ENCODE measurements at regions not wholly inside any gene's neighbourhood (a gene's known extent, or its start where the extent isn't known, plus 50 kb on each side); places are given as distances from the start of the nearest gene placed in this dataset.

- no peaks in the 10 kb centered on the region for H3K9me3 ChIP-seq
- no peak for TF ChIP-seq CTCF (IDR thresholded peaks at IDR 0.05)
- H3K4me1 ChIP-seq (ENCODE audit: control insufficient read depth in 1 of 2, low read depth in 2 of 2): no peaks in the 10 kb centered on the region
- ATAC-seq (ENCODE audit: insufficient number of reproducible peaks, low FRiP score, low read depth) (no peak), DNase-seq (ENCODE audit: low spot score) (no peak)
- H3K27me3 ChIP-seq (replicated peaks; ENCODE audit: insufficient read depth): no peaks in the 10 kb centered on the region
- H3K27ac ChIP-seq: no peak overlapping the region
- H3K4me3 ChIP-seq: no peak overlapping the region
- no peaks in the 10 kb centered on the region for H3K36me3 ChIP-seq
Observed at GRCh38 chr2:60368456-60368855, 185.0 kb downstream of the BCL11A start.

GRCh38 chr2:60366135-60366712 lies 187.2 kb downstream of the BCL11A start:
- no peak for ATAC-seq (ENCODE audit: insufficient number of reproducible peaks, low FRiP score, low read depth)
- H3K27me3 ChIP-seq (replicated peaks; ENCODE audit: insufficient read depth): no peaks in the 10 kb centered on the region

GRCh38 chr2:60365556-60365955 lies 187.9 kb downstream of the BCL11A start:
- Histone ChIP-seq H3K36me3 (no peaks in the 10 kb centered on the region), H3K4me1 (ENCODE audit: control insufficient read depth in 1 of 2, low read depth in 2 of 2) (no peaks in the 10 kb centered on the region), H3K27ac (no peak overlapping the region), H3K27me3 (replicated peaks; ENCODE audit: insufficient read depth) (no peaks in the 10 kb centered on the region), H3K4me3 (no peak overlapping the region), H3K9me3 (no peaks in the 10 kb centered on the region)
- no peak for TF ChIP-seq CTCF (IDR thresholded peaks at IDR 0.05)
- ATAC-seq (ENCODE audit: insufficient number of reproducible peaks, low FRiP score, low read depth): no peak
- no peak for DNase-seq (ENCODE audit: low spot score)

More at GRCh38 chr2:60366135-60366712, 187.2 kb downstream of the BCL11A start:
- TF ChIP-seq CTCF (IDR thresholded peaks at IDR 0.05): no peak
- Histone ChIP-seq H3K9me3 (no peaks in the 10 kb centered on the region), H3K4me3 (no peak overlapping the region), H3K4me1 (ENCODE audit: control insufficient read depth in 1 of 2, low read depth in 2 of 2) (no peaks in the 10 kb centered on the region), H3K27ac (no peak overlapping the region), H3K36me3 (no peaks in the 10 kb centered on the region)
- no peak for DNase-seq (ENCODE audit: low spot score)

GRCh38 chr2:60364491-60364890 lies 189.0 kb downstream of the BCL11A start:
- H3K4me1 ChIP-seq (ENCODE audit: control insufficient read depth in 1 of 2, low read depth in 2 of 2): no peaks in the 10 kb centered on the region
- TF ChIP-seq CTCF (IDR thresholded peaks at IDR 0.05): no peak
- H3K27me3 ChIP-seq (replicated peaks; ENCODE audit: insufficient read depth): no peaks in the 10 kb centered on the region
- H3K4me3 ChIP-seq: no peak overlapping the region
- H3K36me3 ChIP-seq: no peaks in the 10 kb centered on the region
- no peaks in the 10 kb centered on the region for H3K9me3 ChIP-seq
- ATAC-seq (ENCODE audit: insufficient number of reproducible peaks, low FRiP score, low read depth) (no peak), DNase-seq (ENCODE audit: low spot score) (no peak)
- no peak overlapping the region for H3K27ac ChIP-seq

GRCh38 chr2:60361498-60361897 lies 192.0 kb downstream of the BCL11A start:
- Histone ChIP-seq H3K4me1 (ENCODE audit: control insufficient read depth in 1 of 2, low read depth in 2 of 2) (no peaks in the 10 kb centered on the region), H3K4me3 (no peak overlapping the region), H3K36me3 (no peaks in the 10 kb centered on the region), H3K27ac (no peak overlapping the region), H3K9me3 (no peaks in the 10 kb centered on the region), H3K27me3 (replicated peaks; ENCODE audit: insufficient read depth) (no peaks in the 10 kb centered on the region)
- TF ChIP-seq CTCF (IDR thresholded peaks at IDR 0.05): no peak
- DNase-seq (ENCODE audit: low spot score) (no peak), ATAC-seq (ENCODE audit: insufficient number of reproducible peaks, low FRiP score, low read depth) (no peak)
